ENCODE measurements at regions not wholly inside any gene's neighbourhood (a gene's known extent, or its start where the extent isn't known, plus 50 kb on each side); places are given as distances from the start of the nearest gene placed in this dataset.
"Not testable (repeated sequence)": the region's sequence is repeated elsewhere in the genome, so short reads cannot be mapped to it uniquely, and the experiment has no call there.

DNA sequence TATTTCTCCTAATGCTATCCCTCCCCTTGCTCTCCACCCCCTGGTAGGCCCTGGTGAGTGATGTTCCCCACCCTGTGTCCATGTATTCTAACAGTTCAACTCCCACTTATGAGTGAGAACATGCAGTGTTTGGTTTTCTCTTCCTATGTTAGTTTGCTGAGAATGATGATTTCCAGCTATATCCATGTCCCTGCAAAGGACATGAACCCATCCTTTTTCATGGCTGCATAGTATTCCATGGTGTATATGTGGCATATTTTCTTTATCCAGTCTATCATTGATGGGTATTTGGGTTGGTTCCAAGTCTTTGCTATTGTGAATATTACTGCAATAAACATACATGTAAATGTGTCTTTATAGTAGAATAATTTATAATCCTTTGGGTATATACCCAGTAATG lies 540.3 kb downstream of the TMTC2 start:
- TF ChIP-seq POLR2AphosphoS5 (IDR thresholded peaks at IDR 0.05) = not testable (repeated sequence)
- TF ChIP-seq, protein P1, sequence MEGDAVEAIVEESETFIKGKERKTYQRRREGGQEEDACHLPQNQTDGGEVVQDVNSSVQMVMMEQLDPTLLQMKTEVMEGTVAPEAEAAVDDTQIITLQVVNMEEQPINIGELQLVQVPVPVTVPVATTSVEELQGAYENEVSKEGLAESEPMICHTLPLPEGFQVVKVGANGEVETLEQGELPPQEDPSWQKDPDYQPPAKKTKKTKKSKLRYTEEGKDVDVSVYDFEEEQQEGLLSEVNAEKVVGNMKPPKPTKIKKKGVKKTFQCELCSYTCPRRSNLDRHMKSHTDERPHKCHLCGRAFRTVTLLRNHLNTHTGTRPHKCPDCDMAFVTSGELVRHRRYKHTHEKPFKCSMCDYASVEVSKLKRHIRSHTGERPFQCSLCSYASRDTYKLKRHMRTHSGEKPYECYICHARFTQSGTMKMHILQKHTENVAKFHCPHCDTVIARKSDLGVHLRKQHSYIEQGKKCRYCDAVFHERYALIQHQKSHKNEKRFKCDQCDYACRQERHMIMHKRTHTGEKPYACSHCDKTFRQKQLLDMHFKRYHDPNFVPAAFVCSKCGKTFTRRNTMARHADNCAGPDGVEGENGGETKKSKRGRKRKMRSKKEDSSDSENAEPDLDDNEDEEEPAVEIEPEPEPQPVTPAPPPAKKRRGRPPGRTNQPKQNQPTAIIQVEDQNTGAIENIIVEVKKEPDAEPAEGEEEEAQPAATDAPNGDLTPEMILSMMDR (IDR thresholded peaks at IDR 0.05) = not testable (repeated sequence)

All from sigmoid colon (tissue), 4 donors.